Left lobe of liver (tissue), 2 donors: ENCODE measurements at regions not wholly inside any gene's neighbourhood (a gene's known extent, or its start where the extent isn't known, plus 50 kb on each side); places are given as distances from the start of the nearest gene placed in this dataset.
"Not testable (repeated sequence)": the region's sequence is repeated elsewhere in the genome, so short reads cannot be mapped to it uniquely, and the experiment has no call there.

Experiments used
- ATAC-seq: fragments of 200-7000 bp; cut with Tn5 transposase; one replicate; pipeline ENCODE4 v1.9.1; 2020; ENCODE audit warnings: mild to moderate bottlenecking, moderate library complexity
- DNase-seq: peaks from one replicate; pipeline ENCODE4 v3.0.0-alpha.2; 2020; ENCODE audit warnings: low spot score
- donor health status: DM: no; HTN: no; CAD: no; lungs with moderate emphysema.
- donor health status: DM: no; HTN: yes; CAD: no.

DNA sequence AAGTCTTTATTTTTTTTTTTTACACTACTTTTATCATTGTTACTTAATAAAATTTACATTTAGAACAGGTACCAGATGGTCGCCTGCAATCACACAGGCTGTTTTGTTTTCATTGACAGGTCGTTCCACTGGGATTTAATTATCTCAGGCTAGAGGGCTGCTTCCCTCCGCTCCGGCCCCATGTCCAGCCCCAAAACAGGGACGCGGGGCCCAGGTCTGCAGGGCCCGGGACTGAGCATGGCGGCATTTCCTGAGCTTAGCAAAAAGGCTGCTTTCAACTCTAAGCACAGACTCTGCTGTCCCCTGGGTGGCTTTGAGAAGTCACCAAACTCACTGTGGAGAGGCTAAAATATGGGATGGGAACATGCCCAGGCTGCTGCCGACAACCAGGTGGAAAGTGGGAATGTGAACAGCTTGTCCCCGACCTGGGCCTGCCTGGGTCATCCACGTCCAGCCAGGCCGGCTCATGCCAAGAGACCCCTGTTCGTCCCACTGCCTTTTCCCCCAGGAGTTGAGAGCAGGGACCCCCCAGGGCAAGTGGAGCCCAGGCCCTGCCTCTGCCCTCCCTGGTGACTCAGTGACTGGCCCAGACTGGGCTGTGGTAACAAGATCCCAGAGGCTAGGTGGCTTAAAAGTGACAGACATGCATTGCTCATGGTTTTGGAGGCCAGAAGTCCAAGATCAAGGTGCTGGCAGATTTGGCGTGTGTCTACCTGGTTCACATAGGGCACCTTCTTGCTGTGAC is 150.0 kb downstream of the SHANK2 start:
- no peak for ATAC-seq
- DNase-seq, result no peak

- DNase-seq (no peak), ATAC-seq (no peak)
Observed at GRCh38 chr11:71101606-71102005, 150.8 kb downstream of the SHANK2 start.

- ATAC-seq (no peak), DNase-seq (no peak)
Observed at GRCh38 chr11:71101046-71101445, 151.3 kb downstream of the SHANK2 start.

GRCh38 chr11:71098776-71099175 is 153.6 kb downstream of the SHANK2 start:
- ATAC-seq, result no peak
- no peak for DNase-seq

- ATAC-seq (no peak), DNase-seq (no peak)
Observed at GRCh38 chr11:71097506-71098240, 154.7 kb downstream of the SHANK2 start.

DNA sequence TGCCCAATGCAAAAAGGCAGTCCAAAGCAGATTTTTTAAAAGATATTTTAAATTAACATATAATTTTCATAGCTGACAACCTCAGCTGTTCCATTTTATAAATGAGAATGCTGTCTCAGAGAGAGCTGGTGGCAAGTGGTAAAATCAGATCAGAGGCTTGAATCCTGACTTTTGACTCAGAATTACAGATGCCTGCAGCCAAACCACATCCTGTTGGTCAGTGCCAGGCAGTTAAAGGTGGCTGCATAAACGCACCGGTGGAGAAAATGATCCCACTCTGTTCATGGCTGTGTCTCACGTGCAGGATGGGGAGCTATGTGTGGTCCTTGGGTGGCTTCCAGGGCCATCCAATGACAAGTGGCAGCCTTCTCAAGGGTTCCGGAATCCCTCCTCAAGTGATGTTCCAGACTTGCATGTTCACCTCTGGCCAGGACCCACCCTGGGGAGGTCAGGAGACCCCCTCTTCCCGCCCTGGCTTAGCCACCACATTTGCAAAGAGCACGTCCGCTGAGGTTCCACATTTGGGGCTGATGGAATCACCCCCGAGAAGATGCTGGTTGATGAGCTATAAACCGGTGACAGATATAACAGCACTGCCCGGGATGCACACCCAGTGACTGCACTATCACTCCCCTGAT is 155.5 kb downstream of the SHANK2 start:
- ATAC-seq (no peak), DNase-seq (no peak)

DNA sequence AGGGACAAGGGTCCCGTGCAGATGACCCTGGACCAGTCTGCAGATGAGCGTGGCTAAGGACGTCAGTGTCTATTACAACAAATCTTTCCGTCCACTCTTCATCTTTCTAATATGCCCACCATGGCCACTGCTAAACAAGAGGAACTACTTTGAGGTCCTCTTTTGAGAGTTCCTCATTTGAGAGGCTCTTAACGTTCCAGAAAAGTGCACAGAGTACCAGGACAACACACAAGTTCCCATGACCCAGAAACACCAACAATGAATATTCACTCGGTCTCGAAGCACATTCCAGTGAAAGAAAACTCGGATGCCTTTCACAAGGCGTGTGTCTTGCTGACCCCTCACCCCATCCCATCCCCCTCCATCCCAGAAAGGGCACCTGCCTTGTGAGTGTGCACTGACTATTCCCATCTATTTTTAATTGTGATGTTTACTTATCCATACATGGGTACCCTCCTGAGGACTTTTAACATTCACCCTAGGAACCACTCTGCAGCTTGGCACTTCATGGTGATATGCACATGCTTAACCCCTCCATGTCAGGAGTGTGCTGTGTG is 157.0 kb downstream of the SHANK2 start:
- ATAC-seq (no peak), DNase-seq (no peak)

- ATAC-seq (no peak), DNase-seq (no peak)
Observed at GRCh38 chr11:71094296-71095077, 157.9 kb downstream of the SHANK2 start.

DNA sequence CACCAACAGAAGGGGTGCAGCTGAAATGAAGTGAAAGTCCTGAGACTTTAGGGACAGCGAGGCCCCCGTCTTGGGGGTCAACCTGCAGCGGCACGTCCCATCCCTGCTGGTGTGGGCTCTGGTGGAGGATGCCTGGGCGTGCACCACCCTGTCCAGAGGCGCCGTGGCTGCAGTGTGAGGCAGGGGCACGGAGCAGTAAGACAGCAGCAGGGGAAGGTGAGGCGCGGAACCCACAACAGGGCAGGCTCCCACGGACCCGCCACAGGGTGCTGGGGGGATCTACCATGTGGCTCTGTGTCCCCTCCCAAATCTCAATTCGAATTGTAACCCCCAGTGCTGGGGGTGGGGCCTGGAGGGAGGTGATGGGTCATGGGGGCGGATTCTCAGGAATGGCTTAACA is 158.6 kb downstream of the SHANK2 start:
- DNase-seq (no peak), ATAC-seq (no peak)

- DNase-seq (no peak), ATAC-seq (no peak)
Observed at GRCh38 chr11:71091506-71092265, 160.7 kb downstream of the SHANK2 start.

GRCh38 chr11:71089571-71089970 is 162.8 kb downstream of the SHANK2 start:
- no peak for DNase-seq
- no peak for ATAC-seq

DNA sequence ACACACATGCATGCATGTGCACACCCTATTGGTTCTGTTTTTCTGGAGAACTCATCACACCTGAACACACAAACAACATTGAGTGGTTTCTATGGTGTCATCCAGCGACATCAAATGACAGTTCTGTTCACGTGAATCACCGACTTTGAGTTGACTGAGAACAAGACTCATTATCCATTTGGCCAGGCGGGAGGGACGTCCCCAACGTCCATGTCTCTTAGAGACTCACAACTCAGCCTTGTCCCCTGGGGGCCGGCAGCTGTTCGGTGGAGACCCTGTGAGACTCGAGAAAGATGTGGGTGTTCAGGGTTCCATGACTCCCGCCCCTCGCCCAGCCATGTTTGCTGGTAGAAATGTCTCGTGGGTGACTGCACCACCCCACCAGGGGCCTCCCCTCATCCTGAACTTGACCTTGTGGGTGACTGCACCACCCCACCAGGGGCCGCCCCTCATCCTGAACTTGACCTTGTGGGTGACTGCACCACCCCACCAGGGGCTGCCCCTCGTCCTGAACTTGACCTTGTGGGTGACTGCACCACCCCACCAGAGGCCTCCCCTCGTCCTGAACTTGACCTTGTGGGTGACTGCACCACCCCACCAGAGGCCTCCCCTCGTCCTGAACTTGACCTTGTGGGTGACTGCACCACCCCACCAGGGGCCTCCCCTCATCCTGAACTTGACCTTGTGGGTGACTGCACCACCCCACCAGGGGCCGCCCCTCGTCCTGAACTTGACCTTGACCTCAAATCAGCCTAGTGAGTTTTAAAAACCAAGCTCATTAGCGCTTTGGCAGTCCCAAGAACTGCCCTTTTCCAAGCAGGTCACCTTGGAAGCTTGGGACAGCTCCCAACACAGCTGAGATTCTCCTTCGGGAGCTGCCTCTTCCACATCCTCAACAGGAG is 163.8 kb downstream of the SHANK2 start:
- ATAC-seq, DNase-seq: not testable (repeated sequence)

DNA sequence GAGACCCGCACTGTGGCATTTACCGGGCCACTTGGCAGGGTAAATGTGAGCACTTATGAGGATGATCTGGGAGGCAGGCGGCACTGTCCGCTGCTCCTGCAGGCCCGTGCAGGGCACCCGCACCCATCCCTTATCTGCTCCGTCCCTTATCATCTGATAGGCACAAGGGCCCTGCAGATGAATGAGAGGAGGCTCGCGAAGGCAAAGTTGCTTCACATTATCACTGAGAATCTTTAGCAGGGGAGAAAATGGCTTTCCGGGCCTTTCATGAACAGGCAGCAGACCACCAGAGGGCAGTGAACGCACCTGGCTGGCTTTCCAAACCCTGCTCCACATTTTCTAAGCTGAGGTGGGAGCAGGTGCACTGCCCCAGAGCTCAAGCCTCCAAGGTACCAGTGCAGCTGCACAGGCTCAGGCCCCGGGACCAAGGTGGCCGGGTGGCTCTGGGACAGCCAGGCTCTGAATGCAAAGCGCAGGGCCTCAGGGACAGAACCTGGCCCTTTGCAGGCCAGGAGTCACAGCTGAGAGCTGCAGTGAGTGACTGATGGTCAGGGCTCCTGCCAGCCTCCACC is 165.6 kb downstream of the SHANK2 start:
- ATAC-seq, result peak; percentile 85
- DNase-seq, result peak; percentile 52

DNA sequence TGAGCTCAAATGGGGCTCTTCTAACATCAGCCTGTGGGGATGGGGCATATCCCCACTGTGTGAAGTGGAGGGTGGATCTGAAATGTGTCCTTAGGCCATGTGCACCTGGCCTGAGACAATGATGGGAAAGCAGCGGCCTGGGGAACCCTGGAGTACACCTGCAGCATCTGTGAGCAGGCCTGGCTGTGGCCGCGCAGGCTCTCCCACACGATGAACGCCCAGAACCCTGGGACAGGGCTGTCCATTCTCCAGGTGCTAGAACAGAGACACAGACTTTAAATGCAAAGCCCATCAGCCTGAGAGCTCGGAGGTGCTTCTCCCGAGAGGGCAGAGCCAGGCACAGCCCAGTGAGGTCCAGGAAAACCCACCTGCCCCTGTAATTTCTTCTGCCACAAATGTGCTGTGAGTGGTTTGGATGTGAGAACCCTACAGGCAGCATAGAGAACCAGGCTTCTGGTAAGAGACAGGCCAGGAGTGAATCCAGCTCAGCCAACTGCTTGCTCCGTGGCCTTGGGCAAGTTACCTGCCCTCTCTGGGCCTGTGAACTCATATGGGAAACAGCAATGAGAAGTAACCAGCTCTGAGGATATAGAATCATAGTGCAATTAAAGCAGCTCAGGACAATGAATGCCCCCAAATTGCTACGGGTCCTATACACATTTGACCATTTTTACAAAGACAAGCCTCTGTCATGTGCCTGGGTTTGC is 167.9 kb downstream of the SHANK2 start:
- DNase-seq, result no peak
- ATAC-seq, result no peak

- DNase-seq (no peak), ATAC-seq (no peak)
Observed at GRCh38 chr11:71083105-71083504, 169.3 kb downstream of the SHANK2 start.

GRCh38 chr11:71082454-71082853 is 169.9 kb downstream of the SHANK2 start:
- DNase-seq, result no peak
- ATAC-seq, result no peak

DNA sequence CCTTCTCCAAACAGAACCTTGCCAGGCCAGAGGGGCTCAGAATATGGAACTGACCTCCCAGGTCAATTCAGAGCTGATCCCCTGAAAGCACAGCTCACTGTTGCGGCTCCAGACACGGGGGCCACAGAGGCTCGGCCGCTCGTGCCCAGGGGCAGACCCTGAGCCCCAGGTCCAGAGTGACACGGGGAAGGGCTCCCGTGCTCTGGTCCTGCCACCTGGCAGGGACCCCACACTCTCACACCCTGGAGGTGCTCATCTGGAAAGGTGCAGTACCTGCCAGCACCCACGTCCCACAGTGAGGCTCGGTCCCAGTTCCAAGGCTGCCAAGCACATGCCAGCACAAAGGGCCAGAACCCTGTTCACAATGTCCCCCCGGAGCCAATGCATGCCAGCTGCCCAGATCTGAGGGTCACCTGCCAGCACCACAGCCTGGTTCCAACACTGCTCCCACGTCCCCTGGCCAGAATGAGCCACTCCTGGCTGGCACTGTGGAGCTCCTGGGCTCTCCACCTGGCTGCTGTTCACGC is 170.6 kb downstream of the SHANK2 start:
- no peak for DNase-seq
- ATAC-seq, result no peak
